HK-2 (cell line): ENCODE measurements at regions not wholly inside any gene's neighbourhood (a gene's known extent, or its start where the extent isn't known, plus 50 kb on each side); places are given as distances from the start of the nearest gene placed in this dataset.
"Not testable (repeated sequence)": the region's sequence is repeated elsewhere in the genome, so short reads cannot be mapped to it uniquely, and the experiment has no call there.

Source experiments
- DNase-seq: peaks from one replicate; pipeline ENCODE4 v3.0.0-alpha.2; 2018; ENCODE audit not compliant: unreplicated experiment

DNA sequence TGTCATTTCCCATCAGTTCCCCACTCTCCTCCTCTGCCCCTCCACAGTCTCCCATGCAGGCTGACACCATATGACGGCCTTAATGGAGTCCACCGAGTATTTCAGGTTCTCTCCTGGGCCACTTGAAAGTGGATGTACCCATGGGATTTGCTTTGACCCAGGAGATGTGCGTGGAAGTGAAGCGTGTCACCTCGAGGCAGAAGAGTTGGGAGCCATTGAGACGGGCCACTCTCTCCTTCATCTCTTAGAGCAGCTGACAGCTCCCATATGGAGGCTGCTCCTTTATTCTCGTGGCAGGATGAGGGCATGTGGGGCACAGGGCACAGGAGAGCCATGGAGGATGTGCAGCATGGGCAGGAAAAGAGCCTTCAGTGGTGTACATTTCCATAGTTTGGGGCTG, 144.7 kb upstream of the CRYM start:
- not testable (repeated sequence) for DNase-seq

DNA sequence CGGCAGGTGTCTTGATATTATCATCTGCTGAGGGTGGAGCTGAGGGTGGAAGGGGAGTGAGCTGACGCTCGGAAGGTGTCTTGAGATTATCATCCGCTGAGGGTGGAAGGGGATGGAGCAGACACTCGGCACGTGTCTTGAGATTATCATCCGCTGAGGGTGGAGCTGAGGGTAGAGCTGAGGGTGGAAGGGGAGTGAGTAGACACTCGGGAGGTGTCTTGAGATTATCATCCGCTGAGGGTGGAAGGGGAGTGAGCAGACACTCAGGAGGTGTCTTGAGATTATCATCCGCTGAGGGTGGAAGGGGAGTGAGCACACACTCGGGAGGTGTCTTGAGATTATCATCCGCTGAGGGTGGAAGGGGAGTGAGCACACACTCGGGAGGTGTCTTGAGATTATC, 126.6 kb upstream of the CRYM start:
- not testable (repeated sequence) for DNase-seq

DNA sequence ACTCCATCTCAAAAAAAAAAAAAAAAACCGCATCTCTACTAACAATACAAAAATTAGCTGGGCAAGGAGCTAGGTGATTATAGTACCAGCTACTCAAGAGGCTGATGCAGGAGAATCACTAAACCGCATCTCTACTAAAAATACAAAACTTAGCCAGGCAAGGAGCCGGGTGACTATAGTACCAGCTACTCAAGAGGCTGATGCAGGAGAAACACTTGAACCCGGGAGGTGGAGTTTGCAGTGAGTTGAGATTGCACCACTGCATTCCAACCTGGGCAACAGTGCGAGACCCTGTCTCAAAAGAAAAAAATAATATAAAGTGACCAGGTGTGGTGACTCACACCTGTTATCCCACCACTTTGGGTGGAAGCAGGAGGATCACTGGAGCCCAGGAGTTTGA, 119.8 kb upstream of the CRYM start:
- DNase-seq = not testable (repeated sequence)

DNA sequence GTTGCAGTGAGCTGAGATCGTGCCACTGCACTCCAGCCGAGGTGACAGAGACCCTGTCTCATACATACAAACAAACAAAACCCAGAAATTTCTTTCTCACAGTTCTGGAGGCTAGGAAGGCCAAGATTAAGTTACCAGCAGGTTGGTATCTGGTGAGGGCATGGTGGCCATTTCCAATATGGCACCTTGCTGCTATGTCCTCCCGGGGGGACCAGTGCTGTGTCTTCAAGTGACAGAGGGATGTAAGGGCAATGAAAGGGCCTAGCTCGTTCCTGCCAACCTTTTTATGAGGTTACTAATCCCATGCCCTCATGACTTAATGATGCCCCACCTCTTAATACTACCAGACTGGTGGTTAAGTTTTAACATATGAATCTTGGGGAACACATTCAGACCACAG, 118.5 kb upstream of the CRYM start:
- not testable (repeated sequence) for DNase-seq

DNA sequence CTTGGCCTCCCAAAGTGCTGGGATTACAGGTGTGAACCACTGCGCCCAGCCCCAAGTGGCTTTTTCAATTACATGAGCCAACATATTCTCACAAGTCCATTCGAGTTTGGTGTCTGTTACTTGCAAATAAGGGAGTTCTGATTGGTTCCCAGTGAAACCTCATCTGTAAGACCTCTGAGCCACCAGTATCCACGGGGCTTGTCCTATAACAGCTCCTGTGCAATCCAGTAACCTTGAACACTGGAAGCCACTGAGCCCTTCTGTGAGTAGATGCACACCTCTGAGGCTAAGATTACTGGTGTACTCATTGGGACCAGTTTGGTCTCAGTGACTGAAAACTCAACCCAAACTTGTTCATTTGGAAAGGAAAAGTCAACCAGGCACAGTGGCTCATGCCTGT, 112.5 kb upstream of the CRYM start:
- not testable (repeated sequence) for DNase-seq

DNA sequence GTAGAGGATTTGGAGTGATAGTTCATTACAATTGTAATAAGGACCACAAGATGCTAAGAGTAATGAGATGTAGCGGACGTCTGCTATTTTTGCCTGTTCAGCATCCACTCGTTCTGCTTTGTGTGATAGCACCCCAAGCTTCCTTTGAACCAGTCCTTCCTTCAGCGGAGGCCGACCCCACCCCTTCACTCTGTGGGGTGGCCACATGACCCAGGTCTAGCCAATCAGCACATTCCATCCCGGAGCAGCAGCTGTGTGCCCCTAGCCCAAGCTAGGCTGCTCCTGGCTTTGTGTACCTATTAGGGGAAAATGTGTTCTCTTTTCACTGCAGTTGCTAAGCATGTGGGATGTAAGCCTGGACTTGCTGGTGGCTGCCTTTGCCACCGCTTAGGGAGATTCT, 111.8 kb upstream of the CRYM start:
- not testable (repeated sequence) for DNase-seq

DNA sequence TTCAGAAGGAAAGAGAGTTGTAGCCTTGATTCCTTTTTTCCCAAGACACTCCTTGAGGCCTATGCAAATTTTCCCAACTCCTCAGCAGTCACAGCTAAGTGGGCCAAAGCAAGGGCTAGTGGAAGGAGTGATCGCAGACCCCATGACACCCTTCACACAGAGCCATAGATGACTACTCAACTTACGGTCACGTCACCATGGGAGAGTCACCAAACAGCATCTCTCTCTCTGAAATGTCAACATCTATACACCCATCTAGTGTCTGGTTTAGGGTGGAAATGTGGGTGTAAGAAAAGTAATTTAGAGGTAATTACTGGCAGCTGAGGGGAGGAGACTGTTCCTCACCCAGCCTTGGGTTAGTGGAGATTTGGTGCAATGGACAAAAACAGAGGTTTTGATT, 109.7 kb upstream of the CRYM start:
- not testable (repeated sequence) for DNase-seq

DNA sequence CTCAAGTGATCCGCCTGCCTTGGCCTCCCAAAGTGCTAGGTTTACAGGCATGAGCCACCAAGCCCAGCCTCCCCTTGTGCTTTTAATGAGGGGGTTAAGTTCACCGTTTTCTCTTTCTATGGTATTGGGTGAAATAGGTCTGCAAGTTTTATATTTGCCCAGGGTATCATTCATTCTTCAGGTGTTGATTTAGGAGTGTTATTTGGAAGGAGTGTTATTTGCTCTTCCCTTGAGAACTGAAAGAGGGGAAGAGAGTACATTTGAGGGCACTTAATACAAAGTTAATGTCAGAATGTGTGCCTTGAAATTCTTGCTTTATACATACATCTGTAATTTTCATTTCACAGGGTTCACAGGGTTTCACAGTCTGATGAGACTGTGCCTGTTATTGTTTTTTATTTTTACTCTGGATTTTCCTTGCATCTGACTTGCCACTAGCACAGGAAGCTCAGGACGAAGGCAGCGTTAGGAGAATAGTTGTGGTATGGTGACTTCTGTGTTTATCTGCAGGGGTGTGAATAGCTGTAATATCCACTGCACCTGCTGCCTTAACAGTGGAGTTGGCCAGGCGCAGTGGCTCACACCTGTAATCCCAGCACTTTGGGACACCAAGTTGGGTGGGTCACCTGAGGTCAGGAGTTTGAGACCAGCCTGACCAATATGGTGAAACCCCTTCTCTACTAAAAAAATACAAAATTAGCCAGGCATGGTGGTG, 108.3 kb upstream of the CRYM start:
- DNase-seq = not testable (repeated sequence)

DNA sequence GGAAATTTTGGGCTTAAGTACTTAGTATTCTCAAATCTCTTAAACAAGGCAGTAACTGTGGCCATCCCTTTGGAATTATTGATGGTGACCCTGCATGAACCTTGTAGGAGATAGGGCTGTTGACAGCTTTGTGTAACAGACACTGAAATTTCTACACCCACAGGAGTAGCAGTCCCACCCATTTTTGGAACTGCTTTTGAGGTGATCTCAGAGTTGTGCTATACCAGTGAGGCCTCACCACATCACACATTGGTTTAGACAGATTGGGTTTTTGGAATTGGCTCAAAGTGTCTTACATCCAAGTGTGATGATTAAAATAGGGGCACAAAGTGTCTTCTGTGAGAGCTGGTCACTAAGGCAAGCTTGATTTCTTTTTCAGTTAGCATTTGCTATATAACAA, 105.6 kb upstream of the CRYM start:
- DNase-seq = not testable (repeated sequence)

DNA sequence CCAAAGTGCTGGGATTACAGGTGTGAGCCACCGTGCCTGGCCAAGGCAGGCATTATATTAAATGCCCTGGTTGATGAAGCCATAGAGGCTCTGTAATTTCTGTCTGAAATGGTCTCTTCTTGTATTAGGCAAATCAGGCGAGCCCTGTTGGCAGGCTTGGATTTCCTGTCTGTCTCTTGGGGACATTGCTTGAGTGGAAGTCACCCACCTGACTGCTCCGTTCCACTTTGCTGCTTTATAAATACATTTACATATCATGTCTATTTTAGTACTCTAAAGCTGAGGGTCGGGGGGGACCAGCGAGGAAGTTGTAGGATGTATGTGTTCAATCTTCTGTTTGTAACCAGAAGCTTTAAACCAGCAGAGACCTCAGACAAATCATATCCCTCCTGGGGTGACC, 101.6 kb upstream of the CRYM start:
- not testable (repeated sequence) for DNase-seq

DNA sequence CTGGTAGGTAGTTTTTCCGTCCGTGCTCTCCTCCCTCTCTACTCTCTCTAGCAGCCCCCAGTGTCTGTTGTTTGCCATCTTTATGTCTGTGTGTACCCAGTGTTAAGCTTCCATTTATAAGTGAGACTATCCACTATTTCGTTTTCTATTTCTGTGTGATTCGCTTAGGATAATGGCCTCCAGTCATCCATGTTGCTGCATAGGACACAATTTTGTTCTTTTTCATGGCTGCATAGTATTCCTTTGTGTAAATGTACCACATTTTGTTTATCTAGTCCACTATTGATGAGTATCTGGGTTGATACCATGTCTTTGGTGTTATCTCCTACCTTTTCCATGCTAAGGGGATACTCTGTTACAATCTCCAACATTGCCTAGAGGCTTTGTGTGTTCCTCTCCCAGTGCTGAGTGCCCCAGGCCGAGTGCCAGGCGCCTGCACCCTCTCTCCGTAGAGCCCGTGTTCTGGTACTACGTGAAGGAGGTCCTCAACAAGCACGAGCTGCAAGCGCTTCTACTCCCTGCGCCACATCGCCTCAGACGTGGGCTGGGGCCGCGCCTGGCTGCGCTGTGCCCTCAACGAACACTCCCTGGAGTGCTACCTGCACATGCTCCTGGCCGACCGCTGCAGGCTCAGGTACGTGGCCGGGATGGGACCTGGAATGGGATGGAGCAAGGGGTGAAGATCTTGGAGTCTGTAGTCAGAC, 98.3 kb upstream of the CRYM start:
- not testable (repeated sequence) for DNase-seq

DNA sequence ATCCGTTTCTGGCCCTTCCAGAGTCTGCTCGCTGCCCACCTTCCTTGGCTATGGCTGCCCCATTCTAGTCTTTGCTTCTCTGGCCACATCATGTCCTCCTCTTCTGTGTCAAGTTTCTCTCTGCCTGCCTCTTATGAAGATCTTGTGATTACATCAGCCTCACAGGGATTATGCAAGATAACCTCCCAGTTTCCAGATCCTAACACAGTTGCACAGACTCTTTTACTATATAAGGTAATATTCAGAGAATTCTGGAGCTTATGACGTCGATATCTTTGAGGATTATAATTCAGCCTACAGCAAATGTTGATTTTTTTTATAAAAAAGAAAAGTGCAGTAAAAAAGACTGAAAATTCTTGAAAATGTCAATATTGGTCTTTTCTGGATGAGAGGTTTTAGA, 97.2 kb upstream of the CRYM start:
- DNase-seq = not testable (repeated sequence)

DNA sequence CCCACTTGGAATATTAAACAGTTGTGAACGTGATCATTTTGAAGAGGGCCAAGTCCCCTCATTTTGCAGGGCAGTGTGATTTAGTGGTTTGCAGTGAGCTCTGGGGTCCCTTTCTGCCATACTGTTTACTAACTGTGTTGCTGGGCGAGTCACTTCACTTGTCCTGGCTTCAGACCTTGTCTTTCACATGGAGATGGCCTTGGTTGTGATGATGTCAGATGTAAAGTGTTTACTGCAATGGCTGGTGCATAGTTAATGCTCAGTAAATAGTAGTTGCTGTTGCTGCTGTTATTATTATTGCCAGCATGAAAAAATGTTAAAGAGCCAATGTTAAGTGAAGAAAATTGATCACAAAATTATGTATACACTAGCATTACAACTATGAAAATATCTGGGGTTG, 95.4 kb upstream of the CRYM start:
- DNase-seq = not testable (repeated sequence)

DNA sequence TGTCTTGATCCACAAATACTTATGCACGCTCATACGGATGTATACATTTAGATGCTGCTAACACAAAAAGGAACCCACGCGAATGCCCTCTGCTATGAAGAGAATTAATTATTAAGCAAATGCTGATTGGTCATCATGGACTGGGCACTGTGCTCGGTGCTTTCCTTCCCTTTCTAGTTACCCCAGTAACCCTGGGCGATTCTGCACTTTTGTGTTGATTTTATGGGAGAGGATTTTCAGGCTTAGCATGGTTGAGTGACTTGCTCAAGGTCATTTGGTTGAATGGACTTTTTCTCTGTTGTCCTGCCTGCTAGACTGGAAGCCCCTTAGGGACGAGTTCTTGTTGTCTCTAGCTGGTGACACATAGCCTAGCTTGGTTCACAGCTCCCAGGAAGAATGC, 94.8 kb upstream of the CRYM start:
- DNase-seq = not testable (repeated sequence)

DNA sequence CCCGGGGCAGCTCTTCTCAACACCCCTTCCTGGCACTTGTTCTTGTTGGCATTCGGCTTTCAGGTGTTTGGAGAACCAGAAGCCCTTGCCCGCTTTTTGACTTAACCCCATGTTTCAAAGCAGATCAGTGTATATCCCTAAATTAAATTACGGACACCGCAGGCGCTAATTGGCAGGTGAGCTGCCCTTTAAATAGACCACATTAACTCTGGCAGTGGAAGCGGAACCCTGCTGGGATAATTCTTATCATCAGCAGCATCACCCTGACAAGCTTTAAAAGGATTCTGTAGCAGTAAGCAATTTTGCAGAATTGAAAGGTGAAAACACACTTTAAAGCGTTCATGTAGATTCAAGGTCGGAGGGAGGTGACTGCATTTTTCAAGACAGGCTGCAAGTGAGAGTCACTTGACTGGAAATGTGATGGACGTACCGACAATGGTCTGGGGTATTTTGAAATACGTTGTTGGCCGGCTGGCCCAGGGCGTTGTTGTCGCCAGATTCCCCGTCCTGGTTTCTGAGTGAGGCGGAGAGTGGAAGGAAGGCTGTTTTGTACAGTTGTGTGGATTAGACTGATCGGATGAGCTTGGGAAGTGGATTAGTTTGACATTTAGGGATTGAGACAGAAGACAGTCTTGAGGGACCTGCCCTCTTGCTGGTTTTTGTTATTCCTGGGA, 94.2 kb upstream of the CRYM start:
- DNase-seq = not testable (repeated sequence)

DNA sequence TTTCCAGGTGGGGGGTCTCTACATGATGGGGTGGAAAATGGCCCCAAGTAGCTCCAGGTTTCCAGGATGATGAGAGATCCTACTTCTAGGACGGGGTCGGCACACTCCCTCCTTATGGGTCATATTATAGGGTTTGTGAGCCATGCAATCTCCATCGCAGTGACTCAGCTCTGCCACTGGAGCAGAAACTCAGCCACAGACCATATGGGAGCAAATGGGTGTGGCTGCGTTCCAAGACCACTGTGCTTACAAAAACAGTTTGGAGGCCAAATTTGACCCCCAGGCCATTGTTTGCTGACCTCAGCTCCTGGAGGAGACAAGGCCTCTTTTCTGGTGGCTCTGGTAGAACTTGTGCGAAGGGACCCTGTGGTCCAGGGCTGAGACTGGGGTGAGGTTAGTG, 92.7 kb upstream of the CRYM start:
- DNase-seq = not testable (repeated sequence)

DNA sequence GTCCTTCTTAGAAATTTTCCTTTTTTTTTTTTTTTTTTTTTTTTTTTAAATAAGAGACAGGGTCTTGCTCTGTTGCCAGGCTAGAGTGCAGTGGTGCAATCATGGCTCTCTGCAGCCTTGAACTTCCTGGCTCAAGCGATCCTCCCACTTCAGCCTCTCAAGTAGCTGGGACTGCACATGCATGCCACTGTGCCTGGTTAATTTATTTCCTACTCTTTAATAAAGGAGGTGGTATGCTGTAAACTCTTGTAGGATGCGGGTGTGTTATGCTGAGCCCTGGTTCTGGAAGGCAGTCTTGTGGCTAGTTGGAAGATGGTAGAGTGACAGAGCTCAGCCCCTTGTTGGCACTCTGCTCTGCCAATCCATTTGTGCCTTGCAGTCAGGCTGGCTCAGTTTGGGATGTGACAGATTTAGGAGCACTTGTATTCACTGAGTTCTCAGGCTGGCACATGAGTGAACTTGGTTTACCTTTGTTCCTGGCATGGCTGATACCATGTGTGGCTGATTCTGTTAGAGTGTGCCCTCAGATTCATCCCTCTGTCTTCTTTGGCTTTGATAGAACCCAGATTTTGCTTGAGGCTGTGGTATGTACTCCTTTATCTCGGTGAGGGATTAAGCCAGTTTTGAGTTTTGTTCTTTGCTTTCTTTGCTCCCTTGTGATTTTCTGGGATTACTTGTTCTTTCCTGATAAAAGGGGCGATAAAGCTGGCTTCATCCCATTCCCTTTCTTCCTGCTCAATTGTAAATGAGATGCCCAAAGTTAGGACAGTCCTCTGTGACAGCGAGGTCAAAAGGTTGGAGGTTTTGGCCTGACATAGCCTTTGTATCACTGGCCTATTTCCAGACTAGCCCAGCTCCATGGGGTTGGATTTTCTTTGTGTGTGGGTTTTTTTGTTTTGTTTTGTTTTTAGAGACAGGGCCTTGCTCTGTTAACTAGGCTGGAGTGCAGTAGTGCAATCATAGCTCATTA, 91.2 kb upstream of the CRYM start:
- DNase-seq = not testable (repeated sequence)

DNA sequence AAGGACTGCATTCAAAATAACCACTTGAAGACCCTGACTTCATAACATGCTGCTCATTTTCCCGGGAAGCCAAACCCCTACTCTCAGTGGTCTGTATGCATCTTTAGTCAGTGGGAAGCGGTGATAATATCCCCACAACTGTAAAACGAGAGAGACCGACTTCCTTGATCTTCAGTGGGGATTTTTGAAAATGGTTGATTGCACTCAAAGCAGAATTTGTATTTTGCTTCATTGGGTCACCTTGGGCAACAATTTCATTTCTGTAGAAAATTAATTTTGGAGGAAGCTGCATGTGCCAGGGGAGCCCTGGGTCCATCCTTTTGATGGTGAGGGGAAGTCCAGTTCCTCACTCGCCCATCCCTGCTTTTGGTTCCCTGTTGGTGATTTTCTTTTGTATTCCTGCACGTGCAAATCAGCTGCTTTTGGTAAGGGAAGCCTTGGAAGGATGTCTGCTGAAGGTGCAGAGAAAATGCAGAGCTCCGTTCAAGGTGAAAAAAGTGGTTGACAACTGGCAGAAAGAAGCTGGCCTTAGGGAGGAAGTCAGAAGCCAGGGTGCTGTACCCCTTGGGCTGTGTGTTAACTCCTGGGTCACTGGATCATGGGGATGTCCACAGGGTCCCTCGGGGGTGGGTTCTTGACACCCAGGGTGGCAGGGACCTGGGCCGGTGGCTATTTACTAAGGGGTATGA, 89.8 kb upstream of the CRYM start:
- DNase-seq = not testable (repeated sequence)

DNA sequence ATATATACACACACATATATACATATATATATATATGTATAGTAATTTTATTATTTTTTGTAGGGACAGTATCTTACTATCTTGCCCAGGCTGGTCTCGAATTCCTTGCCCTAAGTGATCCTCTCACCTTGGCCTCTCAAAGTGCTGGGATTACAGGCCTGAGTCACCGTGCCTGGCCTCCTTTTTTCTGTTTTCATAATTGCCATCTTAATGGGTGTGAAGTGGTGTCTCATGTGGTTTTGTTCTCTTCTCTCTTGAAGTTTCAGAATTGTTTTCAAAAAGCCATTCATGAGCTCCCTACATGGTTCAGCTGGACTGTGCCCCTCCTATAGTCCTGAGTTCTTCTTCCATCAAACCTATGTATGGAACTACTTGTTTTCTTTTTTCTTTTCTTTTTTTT, 88.9 kb upstream of the CRYM start:
- DNase-seq = not testable (repeated sequence)

DNA sequence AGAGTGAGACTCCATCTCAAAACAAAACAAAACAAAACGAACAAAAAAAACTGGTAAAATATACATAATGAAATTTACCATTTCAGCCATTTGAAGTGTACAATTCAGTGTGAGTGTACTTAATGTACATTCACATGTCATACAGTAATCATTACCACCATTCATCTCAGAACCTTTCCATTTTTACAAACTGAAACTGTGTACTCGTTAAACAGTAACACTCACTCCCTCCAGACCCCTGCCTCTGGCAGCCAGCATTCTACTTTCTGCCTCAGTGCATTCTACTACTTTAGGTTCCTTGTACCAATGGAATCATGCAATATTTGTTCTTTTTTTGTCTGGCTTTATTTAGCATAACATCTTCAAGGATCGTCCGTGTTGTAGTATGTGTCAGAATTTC, 87.5 kb upstream of the CRYM start:
- not testable (repeated sequence) for DNase-seq
